Occipital lobe (tissue), 1 donor: ENCODE measurements at regions not wholly inside any gene's neighbourhood (a gene's known extent, or its start where the extent isn't known, plus 50 kb on each side); places are given as distances from the start of the nearest gene placed in this dataset.

Source experiments
- DNase-seq: peaks from one replicate; lab custom pipeline; 2025; lab: John Stamatoyannopoulos, UW

DNA sequence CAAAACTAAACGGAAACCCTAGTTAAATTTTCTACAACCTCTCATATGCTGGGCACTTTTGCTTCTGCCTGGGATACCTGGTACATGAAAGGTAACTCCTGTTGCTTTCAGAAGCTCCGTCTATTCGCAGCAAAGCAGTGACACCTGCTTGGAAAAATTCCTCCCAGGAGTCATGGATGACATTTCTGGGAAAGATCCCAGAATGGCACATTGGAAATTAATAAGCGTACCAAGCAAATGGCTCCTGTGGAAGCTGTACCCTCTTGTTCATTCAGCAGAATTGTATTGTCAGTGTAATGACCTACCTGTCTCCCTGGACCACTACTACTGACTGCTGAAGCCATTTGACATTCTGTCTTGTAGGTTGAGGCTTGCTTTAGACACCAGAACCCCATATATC, 349.7 kb upstream of the NOCT start:
- DNase-seq: no peak

GRCh38 chr4:138663883-138664282, 351.7 kb upstream of the NOCT start:
- DNase-seq: peak; percentile 4

GRCh38 chr4:138659812-138660316, 355.7 kb upstream of the NOCT start:
- no peak for DNase-seq

- no peak for DNase-seq
Observed at GRCh38 chr4:138659037-138659811, 356.4 kb upstream of the NOCT start.

- no peak for DNase-seq
Observed at GRCh38 chr4:138658518-138658917, 357.1 kb upstream of the NOCT start.

DNA sequence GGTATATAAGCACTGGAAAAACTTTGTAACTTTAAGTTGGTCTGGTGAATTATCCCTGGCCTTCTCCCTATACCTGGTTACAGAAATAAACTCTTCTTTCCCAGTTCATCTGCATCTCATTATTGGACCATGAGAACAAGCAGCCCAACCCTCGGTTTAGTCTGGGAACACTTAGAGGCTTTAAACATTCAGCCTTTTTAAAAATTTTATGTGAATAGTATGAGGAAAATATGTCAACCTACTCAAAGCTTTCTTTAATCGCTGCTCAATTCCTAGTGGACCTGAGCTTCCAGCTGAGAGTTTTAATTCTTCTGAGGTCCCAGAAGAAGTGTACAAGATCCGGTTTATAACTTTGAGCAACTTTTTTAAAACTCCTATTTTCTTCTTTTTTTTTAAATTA, 358.6 kb upstream of the NOCT start:
- no peak for DNase-seq

DNA sequence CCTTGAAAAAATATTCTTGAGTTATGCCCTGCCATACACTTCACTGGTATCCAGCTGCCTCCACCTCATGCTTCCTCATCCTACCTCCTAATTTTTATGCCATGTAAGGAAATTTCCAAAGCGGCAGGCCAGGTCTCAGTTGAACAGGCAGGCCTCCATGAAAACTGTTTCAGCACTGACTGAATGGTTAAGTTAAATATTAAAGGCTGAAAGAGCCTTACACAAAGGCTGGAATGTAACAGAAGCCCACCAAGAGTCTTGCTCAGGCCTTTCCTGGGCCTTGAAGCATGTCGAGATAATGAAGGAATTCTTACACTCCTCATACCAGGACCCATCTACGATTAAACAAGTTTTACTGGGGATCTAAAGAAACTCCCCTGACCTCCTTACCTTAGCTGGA, 359.6 kb upstream of the NOCT start:
- no peak for DNase-seq

DNA sequence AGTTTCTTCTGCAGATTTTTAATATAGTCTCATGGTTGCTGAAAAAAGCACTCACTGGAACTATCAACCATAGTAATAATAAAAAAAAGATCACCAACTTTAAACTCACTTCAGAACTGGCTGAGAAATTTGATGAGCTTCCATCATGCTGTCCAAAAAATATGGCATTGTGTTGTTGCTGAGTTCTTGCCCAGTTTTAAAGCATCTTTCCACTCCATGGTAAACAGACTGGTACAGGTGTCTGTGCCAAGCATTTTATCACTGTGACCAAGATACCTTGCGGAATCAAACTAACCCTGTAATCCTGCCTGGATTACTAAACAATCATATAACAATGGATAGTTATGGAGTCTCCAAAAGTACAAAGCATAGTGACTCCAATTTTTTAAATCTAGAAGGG, 360.3 kb upstream of the NOCT start:
- DNase-seq: no peak

DNA sequence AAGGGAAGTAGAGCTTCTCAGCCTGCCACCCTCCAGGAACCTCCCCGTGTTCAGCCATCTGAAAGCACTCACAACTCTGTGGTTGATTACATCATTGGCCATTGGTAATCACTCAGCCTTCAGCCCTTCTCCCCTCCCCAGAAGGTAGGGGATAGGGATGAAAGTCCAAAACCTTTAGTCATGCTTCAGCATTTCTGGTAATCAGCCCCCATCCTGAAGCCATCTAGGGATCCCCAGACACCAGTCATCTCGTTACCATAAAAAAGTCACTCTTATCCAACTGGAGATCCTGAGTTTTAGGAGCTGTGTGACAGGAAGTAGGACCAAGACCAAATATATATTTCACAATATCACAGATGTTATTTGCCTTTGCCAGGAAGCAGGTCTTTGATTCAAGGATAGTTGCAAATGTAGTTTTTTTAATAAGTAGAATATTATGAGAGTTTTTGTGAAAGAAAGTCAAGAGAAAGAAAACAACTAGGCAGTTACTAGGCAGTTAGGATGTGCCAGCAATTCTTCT, 364.6 kb upstream of the NOCT start:
- DNase-seq: no peak

DNA sequence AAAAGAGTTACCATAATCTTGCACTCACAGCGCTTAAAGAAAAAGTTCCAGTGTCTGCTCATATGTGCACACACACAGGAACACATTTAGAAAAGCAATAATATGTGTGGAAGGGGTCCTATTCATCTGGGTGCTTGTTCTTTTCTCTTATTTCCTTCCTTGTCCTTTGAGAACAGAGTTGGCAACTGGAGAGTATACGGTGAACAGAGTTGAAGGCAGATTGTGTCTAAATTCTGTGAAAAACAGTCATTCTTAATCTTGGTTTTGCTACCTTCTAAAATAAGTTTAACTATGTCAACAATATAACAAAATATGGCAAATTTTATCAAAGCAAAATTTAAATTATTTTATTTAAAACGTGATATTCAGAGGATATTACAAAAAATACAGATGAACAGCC, 365.1 kb upstream of the NOCT start:
- no peak for DNase-seq

DNA sequence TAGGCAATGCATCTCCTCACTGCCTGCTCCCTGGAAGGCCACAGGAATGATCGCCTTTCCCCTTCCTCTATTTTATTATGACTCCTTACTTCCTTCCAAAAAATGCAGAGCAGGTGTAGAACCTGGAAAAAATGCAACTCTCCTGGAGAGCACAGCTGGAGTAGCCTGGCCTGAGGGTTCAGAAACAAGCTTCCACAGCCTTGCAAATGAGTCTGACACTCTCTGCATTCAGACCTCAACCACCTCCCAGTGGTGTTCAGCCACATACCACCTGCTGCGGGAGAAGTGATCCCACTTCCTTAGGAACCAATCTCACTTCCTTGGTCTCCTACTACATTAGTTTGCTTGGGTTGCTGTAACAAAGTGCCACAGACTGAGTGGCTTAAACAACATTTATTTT, 368.1 kb upstream of the NOCT start:
- DNase-seq: no peak

GRCh38 chr4:138646383-138646782, 369.2 kb upstream of the NOCT start:
- no peak for DNase-seq

DNA sequence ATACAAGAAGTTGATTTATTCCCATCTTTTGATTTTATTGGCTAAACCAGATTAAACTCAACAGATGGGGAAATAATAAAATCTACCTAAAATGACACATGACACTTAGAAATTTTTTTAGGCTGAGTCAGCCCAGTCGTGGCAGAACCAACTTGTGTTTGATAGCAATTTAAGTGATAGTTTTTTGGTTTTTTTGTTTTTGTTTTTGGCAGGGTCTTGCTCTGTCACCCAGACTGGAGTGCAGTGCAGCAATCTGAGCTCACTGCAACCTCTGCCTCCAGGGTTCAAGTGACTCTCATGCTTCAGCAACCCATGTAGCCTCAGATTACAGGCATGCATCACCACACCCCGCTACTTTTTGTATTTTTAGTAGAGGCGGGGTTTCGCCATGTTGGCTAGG, 370.3 kb upstream of the NOCT start:
- no peak for DNase-seq

- DNase-seq: no peak
Observed at GRCh38 chr4:138644322-138644721, 371.3 kb upstream of the NOCT start.

GRCh38 chr4:138643827-138644226, 371.8 kb upstream of the NOCT start:
- no peak for DNase-seq

GRCh38 chr4:138639018-138639741, 376.4 kb upstream of the NOCT start:
- no peak for DNase-seq

DNA sequence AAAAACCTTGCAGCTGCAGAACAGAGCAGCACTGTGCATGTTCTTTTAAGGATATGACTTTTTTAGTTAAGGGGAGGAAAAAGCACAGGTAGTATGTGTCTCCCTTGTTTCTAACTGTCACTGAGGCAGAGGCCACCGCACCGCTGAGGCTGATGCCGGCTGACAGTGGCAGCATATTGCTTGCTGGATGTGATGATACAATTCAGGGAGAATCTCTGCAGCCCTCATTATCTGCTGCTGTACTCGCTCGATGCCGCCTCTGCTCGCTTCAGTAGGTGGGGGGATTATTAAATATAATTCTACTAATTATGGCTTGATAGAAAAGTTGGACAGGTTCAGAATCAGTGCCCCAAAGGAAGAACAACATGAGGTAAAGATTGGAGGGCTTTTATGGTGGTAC, 378.8 kb upstream of the NOCT start:
- no peak for DNase-seq

DNA sequence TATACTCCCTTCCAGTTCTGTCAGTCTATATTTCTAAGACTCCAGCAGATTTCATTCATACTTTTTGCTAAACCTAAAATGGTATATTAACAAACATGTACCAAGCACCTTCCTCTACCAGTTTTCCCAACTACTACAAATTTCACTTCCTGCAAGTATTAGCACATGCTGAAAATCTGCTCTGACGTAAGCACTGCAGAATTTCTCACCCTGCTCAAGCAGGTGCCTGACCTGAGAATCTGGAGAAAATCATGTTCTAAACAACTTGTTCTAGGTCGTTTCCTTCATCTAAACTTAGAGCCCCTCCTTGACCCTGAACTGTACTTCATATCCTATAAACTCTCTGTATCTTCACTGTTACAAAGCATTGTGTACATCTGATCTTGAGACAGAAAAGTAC, 380.7 kb upstream of the NOCT start:
- DNase-seq: no peak

- DNase-seq: no peak
Observed at GRCh38 chr4:138633580-138633904, 382.0 kb upstream of the NOCT start.

DNA sequence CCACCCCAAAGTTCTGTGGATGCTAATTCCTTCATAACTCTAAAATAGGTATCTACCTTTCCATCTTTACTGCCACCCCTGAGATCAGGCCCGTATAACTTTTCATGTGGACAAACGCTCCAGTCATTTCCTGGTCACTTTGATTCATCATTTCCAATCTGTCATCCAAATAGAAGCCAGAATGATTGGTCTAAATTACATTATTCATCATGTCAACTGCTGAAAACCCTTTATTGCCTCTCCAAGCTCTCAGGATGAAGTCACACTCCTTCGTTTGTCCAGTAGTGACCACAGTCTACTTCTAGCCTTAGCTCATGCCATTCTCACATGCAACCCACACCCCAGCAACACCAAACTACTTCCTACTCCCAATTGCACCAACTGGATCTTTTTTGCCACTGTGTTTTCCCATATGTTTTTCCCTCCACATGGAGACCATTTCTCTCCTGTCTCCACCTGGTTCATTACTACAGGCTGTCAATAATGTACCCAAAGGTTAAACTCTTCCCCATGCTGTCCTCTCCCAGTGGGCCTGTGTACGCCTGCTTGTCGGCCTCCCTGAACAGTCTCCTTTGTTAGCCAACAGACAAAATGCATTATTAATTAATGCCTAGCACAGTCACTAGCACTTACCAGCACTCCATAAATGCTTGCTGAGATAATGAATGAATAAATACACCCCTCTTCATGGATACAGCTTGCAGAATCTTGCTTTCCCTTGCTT, 382.6 kb upstream of the NOCT start:
- DNase-seq: no peak

- DNase-seq: no peak
Observed at GRCh38 chr4:138630666-138631065, 384.9 kb upstream of the NOCT start.

- no peak for DNase-seq
Observed at GRCh38 chr4:138629669-138630068, 385.9 kb upstream of the NOCT start.
